ENCODE measurements at regions not wholly inside any gene's neighbourhood (a gene's known extent, or its start where the extent isn't known, plus 50 kb on each side); places are given as distances from the start of the nearest gene placed in this dataset.

- TF ChIP-seq REST (IDR thresholded peaks at IDR 0.05; ENCODE audit: low read depth) = peak; percentile 49
- TF ChIP-seq EP300 (IDR thresholded peaks at IDR 0.05; ENCODE audit: borderline replicate concordance) = no peak
- no peak for TF ChIP-seq MAX (IDR thresholded peaks at IDR 0.05)
- TF ChIP-seq TAF1 (IDR thresholded peaks at IDR 0.05; ENCODE audit: low read depth) = no peak
Observed at GRCh38 chr4:87745064-87745807, 54.1 kb upstream of the IBSP start.

GRCh38 chr4:87746001-87746400 lies 53.4 kb upstream of the IBSP start:
- no peak for TF ChIP-seq EGR1 (IDR thresholded peaks at IDR 0.05)
- no peak for TF ChIP-seq NFIC (IDR thresholded peaks at IDR 0.05)
- TF ChIP-seq USF1 (IDR thresholded peaks at IDR 0.05) = no peak

All from Ishikawa (cell line).